ENCODE measurements at regions not wholly inside any gene's neighbourhood (a gene's known extent, or its start where the extent isn't known, plus 50 kb on each side); places are given as distances from the start of the nearest gene placed in this dataset.
"Not testable (repeated sequence)": the region's sequence is repeated elsewhere in the genome, so short reads cannot be mapped to it uniquely, and the experiment has no call there.

DNA sequence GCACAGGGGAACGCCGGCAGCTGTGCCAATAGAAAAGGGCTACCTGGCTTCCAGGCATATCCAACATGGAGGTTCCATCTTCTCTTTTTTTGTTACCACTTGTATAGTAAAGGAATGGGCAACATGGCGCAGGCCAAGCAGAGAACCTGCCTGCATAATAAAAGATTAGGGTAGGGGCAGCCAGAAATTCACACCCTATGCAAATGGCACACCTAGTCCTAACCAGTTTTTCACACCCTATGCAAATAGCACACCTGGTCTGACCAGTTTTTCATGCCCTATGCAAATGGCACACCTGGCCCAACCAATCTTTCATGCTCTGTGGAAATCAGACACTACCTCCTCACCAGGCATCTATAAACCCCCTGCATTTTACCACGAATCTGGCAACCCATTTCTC is 369.5 kb downstream of the IPMK start:
- TF ChIP-seq, protein P1, sequence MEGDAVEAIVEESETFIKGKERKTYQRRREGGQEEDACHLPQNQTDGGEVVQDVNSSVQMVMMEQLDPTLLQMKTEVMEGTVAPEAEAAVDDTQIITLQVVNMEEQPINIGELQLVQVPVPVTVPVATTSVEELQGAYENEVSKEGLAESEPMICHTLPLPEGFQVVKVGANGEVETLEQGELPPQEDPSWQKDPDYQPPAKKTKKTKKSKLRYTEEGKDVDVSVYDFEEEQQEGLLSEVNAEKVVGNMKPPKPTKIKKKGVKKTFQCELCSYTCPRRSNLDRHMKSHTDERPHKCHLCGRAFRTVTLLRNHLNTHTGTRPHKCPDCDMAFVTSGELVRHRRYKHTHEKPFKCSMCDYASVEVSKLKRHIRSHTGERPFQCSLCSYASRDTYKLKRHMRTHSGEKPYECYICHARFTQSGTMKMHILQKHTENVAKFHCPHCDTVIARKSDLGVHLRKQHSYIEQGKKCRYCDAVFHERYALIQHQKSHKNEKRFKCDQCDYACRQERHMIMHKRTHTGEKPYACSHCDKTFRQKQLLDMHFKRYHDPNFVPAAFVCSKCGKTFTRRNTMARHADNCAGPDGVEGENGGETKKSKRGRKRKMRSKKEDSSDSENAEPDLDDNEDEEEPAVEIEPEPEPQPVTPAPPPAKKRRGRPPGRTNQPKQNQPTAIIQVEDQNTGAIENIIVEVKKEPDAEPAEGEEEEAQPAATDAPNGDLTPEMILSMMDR (IDR thresholded peaks at IDR 0.05; ENCODE audit: insufficient read depth, low read depth, low read length) = no peak
- no peak for DNase-seq (ENCODE audit: low read depth)
- ChIA-PET POLR2A (no interaction called here), CTCF (interaction anchor here (0.5 kb wide), 1 partner anchor 1958 kb away, joined by 4 read pairs; no protein-coding TSS in a partner anchor)
- H3K36me3 ChIP-seq (ENCODE audit: control insufficient read depth, insufficient read depth, low read length) = no peaks in the 10 kb centered on the region
- H3K27me3 ChIP-seq (ENCODE audit: control insufficient read depth, insufficient read depth, low read length) = no peaks in the 10 kb centered on the region
- H3K4me3 ChIP-seq (ENCODE audit: low read depth, low read length) = no peak overlapping the region

DNA sequence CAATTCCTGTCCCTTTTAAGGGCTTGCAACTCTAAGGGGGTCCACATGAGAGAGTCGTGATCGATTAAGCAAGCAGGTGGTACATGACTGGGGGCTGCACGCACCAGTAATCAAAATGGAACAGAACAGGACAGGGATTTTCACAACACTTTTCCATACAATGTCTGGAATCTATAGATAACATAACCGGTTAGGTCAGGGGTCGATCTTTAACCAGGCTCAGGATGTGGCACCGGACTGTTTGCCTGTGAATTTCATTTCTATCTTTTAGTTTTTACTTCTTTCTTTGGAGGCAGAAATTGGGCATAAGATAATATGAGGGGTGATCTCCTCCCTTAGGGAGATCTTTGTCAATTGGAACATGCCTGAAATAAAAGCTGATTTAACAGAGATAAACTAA is 370.1 kb downstream of the IPMK start:
- POLR2A ChIA-PET = no interaction called here
- Histone ChIP-seq H3K36me3 (ENCODE audit: control insufficient read depth, insufficient read depth, low read length) (no peaks in the 10 kb centered on the region), H3K4me3 (ENCODE audit: low read depth, low read length) (no peak overlapping the region), H3K27me3 (ENCODE audit: control insufficient read depth, insufficient read depth, low read length) (no peaks in the 10 kb centered on the region)
- TF ChIP-seq, protein P1 (IDR thresholded peaks at IDR 0.05; ENCODE audit: insufficient read depth, low read depth, low read length) = no peak
- DNase-seq (ENCODE audit: low read depth) = no peak
- CTCF ChIA-PET = interaction anchor here (0.5 kb wide), 1 partner anchor 1957 kb away, joined by 4 read pairs; no protein-coding TSS in a partner anchor

DNA sequence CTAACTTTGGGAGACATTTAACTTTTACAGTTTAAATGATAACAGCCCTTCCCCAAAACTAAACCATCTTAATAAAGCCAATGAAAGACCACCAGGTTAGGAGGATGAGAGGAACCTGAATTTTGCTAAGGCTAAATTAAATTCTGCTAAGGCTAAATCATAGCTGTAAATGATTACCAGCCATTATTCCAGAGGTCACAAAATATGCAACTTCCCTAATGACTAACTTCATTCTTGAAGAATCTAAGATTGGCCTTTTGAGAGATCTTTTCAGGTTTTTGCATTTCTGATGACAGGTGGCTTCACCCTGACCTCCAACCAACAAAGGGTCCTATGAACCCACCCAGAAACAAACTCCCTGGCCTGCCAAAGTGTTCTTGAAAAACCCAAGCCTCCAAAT is 373.3 kb downstream of the IPMK start:
- DNase-seq (ENCODE audit: low read depth) = no peak
- POLR2A ChIA-PET = no interaction called here
- no peaks in the 10 kb centered on the region for H3K36me3 ChIP-seq (ENCODE audit: control insufficient read depth, insufficient read depth, low read length)
- TF ChIP-seq, protein P1 (IDR thresholded peaks at IDR 0.05; ENCODE audit: insufficient read depth, low read depth, low read length) = no peak
- H3K27me3 ChIP-seq (ENCODE audit: control insufficient read depth, insufficient read depth, low read length) = no peaks in the 10 kb centered on the region
- CTCF ChIA-PET = no interaction called here
- no peak overlapping the region for H3K4me3 ChIP-seq (ENCODE audit: low read depth, low read length)

DNA sequence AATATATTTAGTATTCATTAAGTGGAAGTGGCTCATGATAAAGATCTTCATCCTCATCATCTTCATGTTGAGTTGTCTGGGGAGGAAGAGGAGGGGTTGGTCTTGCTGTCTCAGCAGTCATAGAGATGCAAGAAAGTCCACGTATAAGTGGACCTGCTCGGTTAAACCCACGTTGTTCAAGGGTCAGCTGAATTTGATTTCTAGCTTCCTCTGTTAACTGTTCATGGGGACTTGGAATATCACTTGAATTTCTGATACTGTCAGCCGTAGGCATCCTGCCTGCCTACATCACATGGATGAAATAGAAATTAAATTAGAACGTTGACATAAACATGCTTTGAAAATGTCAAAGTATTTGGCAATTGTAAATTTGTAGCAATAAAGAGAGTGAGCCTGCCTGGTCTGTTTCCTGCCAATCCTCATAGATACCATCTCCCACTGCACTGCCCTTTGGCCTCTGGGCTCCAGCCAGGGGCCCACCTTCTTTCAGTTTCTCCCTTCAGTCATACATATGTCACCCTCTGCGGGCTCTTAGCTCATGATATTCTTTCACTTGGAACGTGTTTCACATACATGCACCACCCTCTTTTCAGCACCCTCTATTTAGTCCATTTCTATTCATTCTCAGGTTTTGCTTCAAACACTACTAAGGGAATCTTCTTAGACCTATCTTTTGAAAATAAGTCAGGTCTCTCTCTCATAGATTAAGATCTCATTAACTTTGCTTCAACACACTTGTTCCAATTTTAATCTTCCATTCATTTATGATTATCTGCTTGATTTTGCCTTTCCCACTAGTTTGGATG is 376.3 kb downstream of the IPMK start:
- Histone ChIP-seq H3K4me3 (ENCODE audit: low read depth, low read length) (no peak overlapping the region), H3K36me3 (ENCODE audit: control insufficient read depth, insufficient read depth, low read length) (no peaks in the 10 kb centered on the region), H3K27me3 (ENCODE audit: control insufficient read depth, insufficient read depth, low read length) (no peaks in the 10 kb centered on the region)
- no peak for DNase-seq (ENCODE audit: low read depth)
- POLR2A ChIA-PET = no interaction called here
- TF ChIP-seq, protein P1 (IDR thresholded peaks at IDR 0.05; ENCODE audit: insufficient read depth, low read depth, low read length) = no peak
- CTCF ChIA-PET = no interaction called here

- DNase-seq (ENCODE audit: low read depth) = no peak
- TF ChIP-seq, protein P1 (IDR thresholded peaks at IDR 0.05; ENCODE audit: insufficient read depth, low read depth, low read length) = no peak
- CTCF ChIA-PET = no interaction called here
- Histone ChIP-seq H3K4me3 (ENCODE audit: low read depth, low read length) (no peak overlapping the region), H3K27me3 (ENCODE audit: control insufficient read depth, insufficient read depth, low read length) (no peaks in the 10 kb centered on the region), H3K36me3 (ENCODE audit: control insufficient read depth, insufficient read depth, low read length) (no peaks in the 10 kb centered on the region)
- POLR2A ChIA-PET = no interaction called here
Observed at GRCh38 chr10:57890691-57891090, 377.0 kb downstream of the IPMK start.

DNA sequence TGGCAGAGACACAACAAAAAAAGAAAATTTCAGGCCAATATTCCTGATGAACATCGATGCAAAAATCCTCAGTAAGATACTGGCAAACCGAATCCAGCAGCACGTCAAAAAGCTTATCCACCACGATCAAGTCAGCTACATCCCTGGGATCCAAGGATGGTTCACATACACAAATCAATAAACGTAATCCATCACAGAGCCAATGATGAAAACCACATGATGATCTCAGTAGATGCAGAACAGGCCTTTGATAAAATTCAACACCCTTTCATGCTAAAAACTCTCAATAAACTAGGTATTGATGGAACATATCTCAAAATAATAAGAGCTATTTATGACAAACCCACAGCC is 382.1 kb downstream of the IPMK start:
- H3K4me3 ChIP-seq (ENCODE audit: low read depth, low read length); CTCF ChIA-PET; POLR2A ChIA-PET: not testable (repeated sequence)

More for the DNA sequence above, 382.1 kb downstream of the IPMK start:
- not testable (repeated sequence) for H3K27me3 ChIP-seq (ENCODE audit: control insufficient read depth, insufficient read depth, low read length); H3K36me3 ChIP-seq (ENCODE audit: control insufficient read depth, insufficient read depth, low read length); DNase-seq (ENCODE audit: low read depth)
